ENCODE measurements at regions not wholly inside any gene's neighbourhood (a gene's known extent, or its start where the extent isn't known, plus 50 kb on each side); places are given as distances from the start of the nearest gene placed in this dataset.

- no peak for DNase-seq (ENCODE audit: low read depth)
- no peak for TF ChIP-seq CTCF (IDR thresholded peaks at IDR 0.05; ENCODE audit: control insufficient read depth, extremely low read depth, insufficient read depth)
- H3K4me3 ChIP-seq (ENCODE audit: low read depth, low read length): no peak overlapping the region
Measured at GRCh38 chr15:61467823-61468222, 238.7 kb upstream of the RORA start.

- TF ChIP-seq CTCF (IDR thresholded peaks at IDR 0.05; ENCODE audit: control insufficient read depth, extremely low read depth, insufficient read depth): no peak
- H3K4me3 ChIP-seq (ENCODE audit: low read depth, low read length): no peak overlapping the region
- DNase-seq (ENCODE audit: low read depth): peak; percentile 37
Measured at GRCh38 chr15:61459785-61460707, 230.9 kb upstream of the RORA start.

DNA sequence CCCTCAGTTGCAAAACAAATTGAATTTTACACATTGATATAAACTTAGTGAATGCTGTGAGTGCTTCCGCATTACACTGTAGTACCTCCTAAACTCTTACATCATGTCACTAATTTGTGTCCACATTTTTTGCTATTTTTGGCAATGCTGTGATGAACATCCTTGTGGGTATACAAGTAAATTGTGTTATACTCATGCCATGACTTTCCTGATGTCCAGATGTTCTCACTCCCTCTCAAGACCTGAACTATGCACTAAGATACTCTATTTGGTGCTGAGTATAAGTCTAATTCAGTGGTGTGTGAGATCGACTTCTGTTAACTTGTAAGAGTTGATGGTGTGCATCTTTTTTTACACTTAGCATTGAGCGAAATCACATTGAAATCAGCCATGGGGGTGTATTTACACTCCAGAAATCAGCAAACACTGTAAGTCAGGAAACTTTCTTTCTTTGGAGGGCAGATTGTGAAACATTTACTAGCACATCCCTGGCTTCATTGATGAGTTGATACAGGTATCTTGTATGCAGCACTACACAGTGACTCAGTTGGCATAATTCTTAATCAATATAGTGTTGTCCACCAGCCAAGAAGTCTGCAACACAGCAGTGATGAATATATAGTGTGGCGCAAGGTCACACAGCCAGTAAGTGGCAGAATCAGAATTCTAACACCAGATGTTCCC is 228.1 kb upstream of the RORA start:
- no peak for DNase-seq (ENCODE audit: low read depth)
- no peak for TF ChIP-seq CTCF (IDR thresholded peaks at IDR 0.05; ENCODE audit: control insufficient read depth, extremely low read depth, insufficient read depth)
- no peak overlapping the region for H3K4me3 ChIP-seq (ENCODE audit: low read depth, low read length)

DNA sequence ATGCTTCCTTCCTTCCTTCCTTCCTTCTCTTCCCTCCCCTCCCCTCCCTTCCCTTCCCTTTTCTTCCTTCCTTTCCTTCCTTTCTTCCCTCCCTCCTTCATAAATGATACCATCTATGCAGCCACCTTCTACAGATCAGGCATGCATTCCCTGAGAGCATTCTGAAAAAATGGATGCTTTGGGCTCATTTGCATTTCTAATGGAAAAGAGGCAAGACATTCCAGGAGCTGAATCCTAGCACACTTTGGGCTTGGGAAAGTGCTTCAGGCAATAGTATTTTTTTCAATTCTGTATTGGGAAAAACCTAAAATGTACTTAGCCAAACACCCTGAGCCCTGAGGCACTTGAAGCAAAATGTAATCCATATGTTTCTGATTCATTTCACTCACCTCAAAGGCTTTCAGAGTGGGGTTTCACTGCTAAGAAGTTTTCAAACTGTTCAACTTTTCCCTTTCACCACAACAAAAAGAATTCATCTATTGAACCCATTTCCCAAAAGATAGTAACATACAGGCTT is 220.1 kb upstream of the RORA start:
- DNase-seq (ENCODE audit: low read depth): no peak
- no peak overlapping the region for H3K4me3 ChIP-seq (ENCODE audit: low read depth, low read length)
- TF ChIP-seq CTCF (IDR thresholded peaks at IDR 0.05; ENCODE audit: control insufficient read depth, extremely low read depth, insufficient read depth): no peak

DNA sequence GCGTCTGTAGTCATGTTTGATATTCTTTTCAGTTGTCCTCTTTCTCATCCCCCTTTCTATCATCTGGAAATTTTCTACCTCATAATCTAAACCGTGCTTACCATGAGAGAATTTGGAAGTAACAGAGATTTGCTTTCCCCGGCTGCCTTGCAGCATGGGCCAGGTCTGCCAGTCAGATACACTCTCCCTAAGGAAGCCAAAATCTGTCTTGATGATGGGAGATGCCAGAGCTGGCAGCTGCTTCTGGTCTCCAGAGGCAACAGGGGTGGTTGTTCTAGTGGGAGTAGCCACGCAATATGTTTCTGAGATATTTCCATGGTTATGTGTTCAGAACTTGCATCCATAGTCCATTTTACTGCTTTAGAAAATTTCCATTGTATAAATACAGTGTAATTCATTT is 218.9 kb upstream of the RORA start:
- DNase-seq (ENCODE audit: low read depth): no peak
- H3K4me3 ChIP-seq (ENCODE audit: low read depth, low read length): no peak overlapping the region
- TF ChIP-seq CTCF (IDR thresholded peaks at IDR 0.05; ENCODE audit: control insufficient read depth, extremely low read depth, insufficient read depth): no peak

DNA sequence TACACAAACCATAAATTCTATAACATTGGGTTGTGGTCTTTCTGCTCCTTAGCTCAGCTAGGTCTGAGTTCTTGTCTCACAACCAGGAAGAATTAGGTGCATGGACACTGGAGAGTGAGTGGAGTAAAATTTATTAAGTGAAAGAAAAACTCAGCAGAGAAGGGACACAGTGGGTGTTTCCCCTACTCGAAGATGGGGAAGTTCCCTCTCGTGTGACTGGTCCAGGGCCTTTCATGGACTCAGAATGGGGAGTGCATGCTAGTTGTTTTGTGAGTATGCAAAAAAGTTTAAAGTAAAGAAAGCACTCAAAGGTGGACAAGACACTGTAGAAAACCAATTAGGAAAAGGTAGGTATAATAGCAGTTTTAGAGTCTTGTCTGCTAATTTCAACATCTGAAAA is 215.5 kb upstream of the RORA start:
- DNase-seq (ENCODE audit: low read depth): no peak
- TF ChIP-seq CTCF (IDR thresholded peaks at IDR 0.05; ENCODE audit: control insufficient read depth, extremely low read depth, insufficient read depth): no peak
- no peak overlapping the region for H3K4me3 ChIP-seq (ENCODE audit: low read depth, low read length)
